Bronchial epithelial cell (primary cell): ENCODE measurements at regions not wholly inside any gene's neighbourhood (a gene's known extent, or its start where the extent isn't known, plus 50 kb on each side); places are given as distances from the start of the nearest gene placed in this dataset.

ENCODE experiments used
- DNase-seq: peaks from one replicate; pipeline ENCODE4 v3.0.0-alpha.2; 2010; ENCODE audit warnings: low read depth
- FAIRE-seq: peaks from 2 replicates; lab custom pipeline; 2011; peaks lifted over from hg19 to GRCh38; lab: Jason Lieb, UNC
- H3K27me3 ChIP-seq: 2 replicates; pipeline ENCODE4 v1.5.1; 2011; ENCODE audit warnings: low read length; ENCODE audit not compliant: control insufficient read depth, insufficient read depth
- H3K36me3 ChIP-seq: 2 replicates; pipeline ENCODE4 v1.5.1; 2011; ENCODE audit warnings: low read length; ENCODE audit not compliant: control insufficient read depth, insufficient read depth
- H3K4me3 ChIP-seq: 2 replicates; pipeline ENCODE4 v1.5.1; 2011; ENCODE audit warnings: mild to moderate bottlenecking, low read depth, low read length, control low read depth
- TF ChIP-seq, protein P1 (sequence below): IDR thresholded peaks from 2 replicates; pipeline ENCODE4 v1.5.1; 2011; ENCODE audit warnings: mild to moderate bottlenecking, moderate library complexity, low read length, control low read depth, inconsistent platforms; ENCODE audit not compliant: insufficient read depth, severe bottlenecking

- no peaks in the 10 kb centered on the region for H3K36me3 ChIP-seq
- no peak overlapping the region for H3K4me3 ChIP-seq
- no peaks in the 10 kb centered on the region for H3K27me3 ChIP-seq
- no peak for FAIRE-seq
- TF ChIP-seq, protein P1, sequence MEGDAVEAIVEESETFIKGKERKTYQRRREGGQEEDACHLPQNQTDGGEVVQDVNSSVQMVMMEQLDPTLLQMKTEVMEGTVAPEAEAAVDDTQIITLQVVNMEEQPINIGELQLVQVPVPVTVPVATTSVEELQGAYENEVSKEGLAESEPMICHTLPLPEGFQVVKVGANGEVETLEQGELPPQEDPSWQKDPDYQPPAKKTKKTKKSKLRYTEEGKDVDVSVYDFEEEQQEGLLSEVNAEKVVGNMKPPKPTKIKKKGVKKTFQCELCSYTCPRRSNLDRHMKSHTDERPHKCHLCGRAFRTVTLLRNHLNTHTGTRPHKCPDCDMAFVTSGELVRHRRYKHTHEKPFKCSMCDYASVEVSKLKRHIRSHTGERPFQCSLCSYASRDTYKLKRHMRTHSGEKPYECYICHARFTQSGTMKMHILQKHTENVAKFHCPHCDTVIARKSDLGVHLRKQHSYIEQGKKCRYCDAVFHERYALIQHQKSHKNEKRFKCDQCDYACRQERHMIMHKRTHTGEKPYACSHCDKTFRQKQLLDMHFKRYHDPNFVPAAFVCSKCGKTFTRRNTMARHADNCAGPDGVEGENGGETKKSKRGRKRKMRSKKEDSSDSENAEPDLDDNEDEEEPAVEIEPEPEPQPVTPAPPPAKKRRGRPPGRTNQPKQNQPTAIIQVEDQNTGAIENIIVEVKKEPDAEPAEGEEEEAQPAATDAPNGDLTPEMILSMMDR = no peak
- DNase-seq = no peak
Observed at GRCh38 chr5:61667525-61668218, 335.6 kb downstream of the ZSWIM6 start.

- TF ChIP-seq, protein P1 = no peak
- H3K27me3 ChIP-seq = no peaks in the 10 kb centered on the region
- H3K36me3 ChIP-seq = no peaks in the 10 kb centered on the region
- FAIRE-seq (no peak), DNase-seq (no peak)
- no peak overlapping the region for H3K4me3 ChIP-seq
Observed at GRCh38 chr5:61669531-61669930, 337.5 kb downstream of the ZSWIM6 start.

DNA sequence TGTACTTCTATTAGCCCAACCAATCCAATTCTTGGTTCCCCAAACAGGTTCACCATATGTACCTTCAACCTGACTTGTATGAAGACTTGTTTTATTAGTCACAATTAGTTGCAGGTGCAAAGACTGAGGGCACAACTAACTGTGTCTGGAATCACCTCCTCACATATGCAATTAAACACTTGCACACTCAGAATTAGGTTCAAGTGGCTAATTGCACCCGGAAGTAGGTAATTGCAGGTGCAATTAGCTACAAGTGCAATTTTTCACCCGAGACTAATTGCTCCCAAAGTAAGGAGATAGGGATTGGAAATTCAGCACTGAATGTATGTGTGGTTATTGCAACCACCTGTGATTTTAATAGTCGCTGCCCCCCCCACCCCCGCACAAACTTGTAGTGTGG lies 338.9 kb downstream of the ZSWIM6 start:
- TF ChIP-seq, protein P1 = no peak
- no peak for FAIRE-seq
- no peak overlapping the region for H3K4me3 ChIP-seq

DNA sequence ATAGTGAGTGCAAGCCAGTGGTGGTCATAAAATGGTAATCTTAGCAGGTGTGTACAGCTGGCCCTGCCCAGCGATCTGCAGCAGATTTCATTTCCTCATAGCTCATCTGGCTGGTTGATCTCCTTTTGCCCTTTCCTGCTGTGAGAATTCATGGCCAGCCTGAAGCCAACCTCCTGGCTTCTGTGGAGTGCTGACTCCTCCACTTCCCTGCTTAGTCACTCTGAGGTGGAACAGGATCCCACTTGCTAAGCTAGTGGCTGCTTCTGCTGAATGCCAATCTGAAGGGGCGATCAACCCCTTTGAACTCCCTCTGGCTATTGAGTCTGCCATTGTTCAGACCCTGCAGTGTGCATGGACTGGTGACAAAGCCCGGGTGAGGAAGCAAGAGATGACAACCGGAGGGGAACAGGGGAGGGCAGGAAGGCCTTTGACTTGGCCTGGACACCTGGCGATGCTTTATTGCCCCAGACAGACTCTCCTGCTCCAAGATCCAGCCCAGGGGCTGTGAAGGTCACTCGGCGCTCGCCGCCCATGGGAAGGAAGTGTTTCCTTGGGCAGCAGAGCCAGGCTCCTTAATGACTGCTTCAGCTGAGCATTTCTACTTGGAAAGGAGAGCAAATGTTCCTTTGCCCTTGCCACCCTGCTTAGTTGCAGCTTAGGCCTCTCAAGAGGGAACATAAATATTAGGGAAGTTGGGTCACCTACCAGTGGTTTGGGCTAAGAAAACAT lies 341.1 kb downstream of the ZSWIM6 start:
- H3K36me3 ChIP-seq = no peaks in the 10 kb centered on the region
- H3K4me3 ChIP-seq = no peak overlapping the region
- no peaks in the 10 kb centered on the region for H3K27me3 ChIP-seq
- FAIRE-seq (peak; percentile 79), DNase-seq (peak; percentile 94)
- TF ChIP-seq, protein P1 = no peak

More for the DNA sequence above, 338.9 kb downstream of the ZSWIM6 start:
- DNase-seq = no peak
- no peaks in the 10 kb centered on the region for H3K27me3 ChIP-seq
- H3K36me3 ChIP-seq = no peaks in the 10 kb centered on the region

DNA sequence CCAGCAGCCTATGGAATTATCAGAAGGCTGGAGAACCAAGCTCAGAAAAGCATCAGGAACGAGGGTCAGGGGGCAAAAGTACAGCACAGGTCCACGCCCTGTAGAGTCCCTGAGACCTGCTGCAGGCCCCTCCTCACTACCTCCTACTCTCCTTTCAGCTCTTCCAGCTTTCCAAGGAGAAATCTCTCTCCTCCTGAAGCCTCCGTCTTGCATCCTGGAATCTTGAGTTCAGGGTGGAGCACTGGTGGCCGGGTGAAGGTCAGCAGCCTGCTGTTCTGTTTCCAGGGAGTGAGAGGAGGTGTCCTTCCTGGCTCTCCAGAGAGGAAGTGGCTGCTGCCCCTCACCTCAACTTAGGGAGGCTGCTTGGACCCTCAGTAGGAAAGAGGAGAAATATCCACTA lies 342.3 kb downstream of the ZSWIM6 start:
- no peak for FAIRE-seq
- Histone ChIP-seq H3K4me3 (no peak overlapping the region), H3K27me3 (no peaks in the 10 kb centered on the region), H3K36me3 (no peaks in the 10 kb centered on the region)
- no peak for DNase-seq
- TF ChIP-seq, protein P1 = no peak
